ENCODE measurements at regions not wholly inside any gene's neighbourhood (a gene's known extent, or its start where the extent isn't known, plus 50 kb on each side); places are given as distances from the start of the nearest gene placed in this dataset.

DNA sequence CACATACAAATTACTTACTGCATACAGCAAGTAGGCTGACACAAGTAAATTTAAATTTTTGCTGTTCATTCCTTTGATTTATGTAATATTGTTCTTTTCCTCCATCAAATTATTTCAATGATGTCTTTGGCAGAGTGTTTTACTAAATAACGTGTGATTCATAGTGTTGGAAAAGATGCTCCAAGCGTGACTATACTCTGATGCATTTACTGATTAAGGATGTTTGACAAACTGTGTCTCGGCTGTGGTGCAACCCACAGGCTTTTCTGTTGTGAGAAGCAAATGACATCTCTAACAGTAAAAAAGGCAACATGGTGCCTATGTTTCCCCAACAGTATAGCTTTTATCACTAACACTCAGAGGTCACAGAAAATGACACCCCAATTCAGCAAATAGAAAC lies 540.9 kb downstream of the PPP4R3C start:
- TF ChIP-seq, protein P1, sequence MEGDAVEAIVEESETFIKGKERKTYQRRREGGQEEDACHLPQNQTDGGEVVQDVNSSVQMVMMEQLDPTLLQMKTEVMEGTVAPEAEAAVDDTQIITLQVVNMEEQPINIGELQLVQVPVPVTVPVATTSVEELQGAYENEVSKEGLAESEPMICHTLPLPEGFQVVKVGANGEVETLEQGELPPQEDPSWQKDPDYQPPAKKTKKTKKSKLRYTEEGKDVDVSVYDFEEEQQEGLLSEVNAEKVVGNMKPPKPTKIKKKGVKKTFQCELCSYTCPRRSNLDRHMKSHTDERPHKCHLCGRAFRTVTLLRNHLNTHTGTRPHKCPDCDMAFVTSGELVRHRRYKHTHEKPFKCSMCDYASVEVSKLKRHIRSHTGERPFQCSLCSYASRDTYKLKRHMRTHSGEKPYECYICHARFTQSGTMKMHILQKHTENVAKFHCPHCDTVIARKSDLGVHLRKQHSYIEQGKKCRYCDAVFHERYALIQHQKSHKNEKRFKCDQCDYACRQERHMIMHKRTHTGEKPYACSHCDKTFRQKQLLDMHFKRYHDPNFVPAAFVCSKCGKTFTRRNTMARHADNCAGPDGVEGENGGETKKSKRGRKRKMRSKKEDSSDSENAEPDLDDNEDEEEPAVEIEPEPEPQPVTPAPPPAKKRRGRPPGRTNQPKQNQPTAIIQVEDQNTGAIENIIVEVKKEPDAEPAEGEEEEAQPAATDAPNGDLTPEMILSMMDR (IDR thresholded peaks at IDR 0.05), result no peak
- TF ChIP-seq EZH2 (IDR thresholded peaks at IDR 0.05), result no peak

Data from neural progenitor cell (in vitro differentiated cells).